Activated T-cell treated with anti-CD3 and anti-CD28 coated beads, Interleukin-2, amount 50 U/mL, for 24 hours (primary cell): ENCODE measurements at regions not wholly inside any gene's neighbourhood (a gene's known extent, or its start where the extent isn't known, plus 50 kb on each side); places are given as distances from the start of the nearest gene placed in this dataset.

ENCODE experiments used
- DNase-seq: peaks from one replicate; pipeline ENCODE4 v3.0.0-alpha.2; 2020
- H3K27ac Mint-ChIP-seq: 2 replicates; pipeline ENCODE4 v1.8.0; 2020; ENCODE audit warnings: mild to moderate bottlenecking, mixed read lengths
- H3K27me3 Mint-ChIP-seq: 2 replicates; pipeline ENCODE4 v1.8.0; 2020; ENCODE audit warnings: mixed read lengths
- H3K36me3 Mint-ChIP-seq: 2 replicates; pipeline ENCODE4 v1.8.0; 2020; ENCODE audit warnings: low read depth, mixed read lengths
- H3K4me1 Mint-ChIP-seq: 2 replicates; pipeline ENCODE4 v1.8.0; 2020; ENCODE audit warnings: low read depth, mixed read lengths
- H3K4me3 Mint-ChIP-seq: 2 replicates; pipeline ENCODE4 v1.8.0; 2020; ENCODE audit warnings: mild to moderate bottlenecking, moderate library complexity, mixed read lengths
- H3K9me3 Mint-ChIP-seq: 2 replicates; pipeline ENCODE4 v1.8.0; 2020; ENCODE audit warnings: mixed read lengths

DNA sequence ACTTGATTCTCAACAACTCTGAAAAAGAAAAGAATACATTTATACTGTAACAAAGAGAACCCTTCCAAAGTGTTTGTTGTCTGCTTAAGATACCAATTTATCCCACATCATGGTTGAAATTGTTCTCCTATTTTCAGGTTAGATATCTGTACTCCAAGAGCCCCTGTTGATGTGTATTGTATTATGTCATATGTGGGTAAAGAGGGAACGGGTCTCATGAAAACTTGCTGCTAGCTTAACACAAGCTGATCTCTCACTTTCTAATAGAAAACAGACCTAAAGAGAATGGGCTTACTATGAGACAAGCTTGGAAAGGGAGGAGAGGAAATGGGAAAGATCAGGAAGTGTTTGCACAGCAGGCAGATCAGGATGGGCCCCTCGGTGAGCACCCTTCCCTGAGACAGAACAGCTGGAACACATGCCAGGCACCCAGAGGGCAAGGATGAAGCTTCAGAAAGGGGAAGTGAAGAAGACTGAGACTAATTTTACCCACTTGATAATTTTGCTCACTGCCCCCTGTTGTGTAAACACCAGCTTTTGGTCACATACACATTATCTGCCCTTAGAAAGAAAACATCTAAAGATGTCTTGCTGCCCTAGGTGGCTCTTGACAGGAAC, 747.9 kb upstream of the CCDC54 start:
- no peak for DNase-seq
- Mint-ChIP-seq H3K36me3 (no peaks in the 10 kb centered on the region), H3K27me3 (peaks cover 2% of the 10 kb centered on the region)

DNA sequence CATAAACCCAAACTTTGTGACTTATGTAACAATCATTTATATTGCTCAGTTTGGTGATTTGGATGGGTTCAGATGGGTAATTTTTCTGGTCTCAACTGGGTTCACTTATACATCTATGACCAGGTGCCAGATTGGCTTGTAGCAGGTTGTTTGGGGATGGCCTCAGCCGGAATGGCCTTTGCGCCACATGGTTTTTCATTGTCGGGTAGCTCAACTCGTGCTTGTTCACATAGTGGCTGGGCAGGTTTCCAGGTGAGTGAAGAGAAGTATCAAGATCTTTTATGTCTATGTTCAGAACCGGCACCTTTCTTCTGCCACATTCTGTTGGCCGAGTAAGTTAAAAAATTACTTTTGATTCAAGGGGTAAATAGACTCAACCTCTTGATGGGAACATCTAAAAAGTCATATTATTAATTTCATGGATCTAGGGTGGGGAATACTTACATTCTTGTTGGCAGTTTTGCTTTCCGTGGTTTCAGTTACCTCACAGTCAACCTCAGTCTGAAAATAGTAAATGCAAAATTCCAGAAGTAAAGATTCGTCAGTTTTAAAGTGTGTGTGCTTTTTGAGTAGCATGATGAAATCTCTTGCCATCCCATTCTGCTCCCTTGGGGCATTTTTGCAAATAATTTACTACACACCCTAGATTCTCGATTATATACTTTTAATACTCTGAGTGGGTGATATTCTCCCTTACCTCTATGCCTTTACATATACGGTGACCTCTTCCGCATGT, 745.7 kb upstream of the CCDC54 start:
- H3K36me3 Mint-ChIP-seq: no peaks in the 10 kb centered on the region
- DNase-seq: no peak
- no peak overlapping the region for H3K27ac Mint-ChIP-seq
- H3K9me3 Mint-ChIP-seq: no peaks in the 10 kb centered on the region
- peaks cover 2% of the 10 kb centered on the region for H3K27me3 Mint-ChIP-seq
- no peak overlapping the region for H3K4me3 Mint-ChIP-seq
- H3K4me1 Mint-ChIP-seq: no peaks in the 10 kb centered on the region

More for the DNA sequence above, 747.9 kb upstream of the CCDC54 start:
- Mint-ChIP-seq H3K27ac (no peak overlapping the region), H3K9me3 (peaks cover 6% of the 10 kb centered on the region), H3K4me1 (no peaks in the 10 kb centered on the region), H3K4me3 (no peak overlapping the region)

DNA sequence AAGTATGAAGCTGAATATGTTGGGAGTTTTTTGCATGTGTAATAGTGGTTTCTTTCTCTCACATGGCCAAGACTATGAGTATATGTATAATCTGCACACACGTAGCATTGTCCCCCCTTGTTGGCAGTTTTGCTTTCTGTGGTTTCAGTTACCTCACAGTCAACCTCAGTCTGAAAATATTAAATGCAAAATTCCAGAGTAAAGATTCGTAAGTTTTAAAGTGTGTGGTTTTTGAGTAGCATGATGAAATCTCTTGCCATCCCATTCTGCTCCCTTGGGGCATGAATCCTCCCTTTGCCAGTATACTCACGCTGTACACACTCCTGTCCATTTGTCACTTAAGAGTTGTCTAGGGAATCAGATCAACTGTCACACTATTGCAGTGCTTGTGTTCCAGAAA, 742.0 kb upstream of the CCDC54 start:
- no peak for DNase-seq
- Mint-ChIP-seq H3K27me3 (peaks cover 11% of the 10 kb centered on the region), H3K9me3 (no peaks in the 10 kb centered on the region), H3K36me3 (no peaks in the 10 kb centered on the region), H3K4me3 (no peak overlapping the region), H3K4me1 (no peaks in the 10 kb centered on the region), H3K27ac (no peak overlapping the region)

DNA sequence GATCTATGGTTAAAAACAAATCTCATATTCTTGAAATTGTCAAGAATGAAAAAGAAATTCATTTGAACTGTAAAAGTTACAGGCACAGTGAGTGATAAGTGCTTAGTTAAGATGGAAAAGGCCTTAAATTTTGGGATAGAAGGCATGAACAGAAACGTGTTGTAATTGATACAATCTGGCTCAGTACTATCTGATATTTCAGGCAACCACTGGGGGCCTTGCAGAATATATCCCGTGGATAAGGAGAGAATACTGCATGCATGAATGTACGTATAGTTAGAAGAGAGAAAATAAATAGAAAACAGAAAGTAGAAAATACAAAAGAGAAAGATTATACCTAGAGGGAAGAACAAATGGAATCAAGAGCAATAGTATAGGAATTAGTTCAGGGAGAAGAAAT, 741.4 kb upstream of the CCDC54 start:
- peaks cover 15% of the 10 kb centered on the region for H3K27me3 Mint-ChIP-seq
- no peaks in the 10 kb centered on the region for H3K9me3 Mint-ChIP-seq
- H3K36me3 Mint-ChIP-seq: no peaks in the 10 kb centered on the region
- DNase-seq: no peak
- no peaks in the 10 kb centered on the region for H3K4me1 Mint-ChIP-seq
- H3K4me3 Mint-ChIP-seq: no peak overlapping the region
- no peak overlapping the region for H3K27ac Mint-ChIP-seq

DNA sequence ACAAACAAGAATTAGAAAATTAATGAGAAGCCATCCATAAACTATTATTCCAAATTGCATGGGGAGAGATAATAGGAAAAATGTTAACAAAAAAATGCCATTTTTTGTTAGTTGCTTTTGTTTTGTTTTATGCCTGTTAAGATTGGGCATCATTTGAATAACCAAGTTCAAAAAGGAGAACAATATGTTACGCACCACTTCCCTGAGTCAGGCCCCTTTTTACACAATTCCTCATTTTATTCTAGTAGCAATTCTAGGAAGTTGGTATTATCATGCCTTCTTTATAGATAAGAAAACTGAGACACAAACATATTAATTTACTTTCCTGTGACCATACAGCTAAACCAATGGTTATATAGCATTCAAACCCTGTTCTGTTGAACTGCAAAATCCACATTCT, 736.9 kb upstream of the CCDC54 start:
- H3K36me3 Mint-ChIP-seq: no peaks in the 10 kb centered on the region

DNA sequence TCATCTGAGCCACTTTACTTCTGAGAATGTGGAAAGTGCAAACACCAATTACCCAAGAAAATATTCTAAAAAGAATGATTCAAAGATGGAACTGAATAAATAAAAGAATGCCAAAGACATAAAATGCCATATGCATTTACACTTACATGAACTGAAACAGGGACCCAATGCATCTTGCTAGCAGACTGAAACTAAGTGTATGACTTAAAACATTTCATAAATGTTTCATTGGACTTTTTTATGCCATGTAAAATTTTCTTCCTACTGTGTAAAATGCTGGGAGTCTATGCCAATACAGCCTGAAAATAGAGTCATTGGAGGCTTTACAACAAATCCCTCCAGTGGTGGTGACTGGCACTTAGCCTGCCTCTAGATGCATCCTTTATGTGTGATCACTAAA, 735.1 kb upstream of the CCDC54 start:
- no peaks in the 10 kb centered on the region for H3K9me3 Mint-ChIP-seq
- DNase-seq: no peak
- no peaks in the 10 kb centered on the region for H3K36me3 Mint-ChIP-seq
- no peaks in the 10 kb centered on the region for H3K4me1 Mint-ChIP-seq
- peaks cover 13% of the 10 kb centered on the region for H3K27me3 Mint-ChIP-seq
- H3K4me3 Mint-ChIP-seq: no peak overlapping the region
- H3K27ac Mint-ChIP-seq: no peak overlapping the region

More for the DNA sequence above, 736.9 kb upstream of the CCDC54 start:
- DNase-seq: no peak
- peaks cover 13% of the 10 kb centered on the region for H3K27me3 Mint-ChIP-seq
- no peak overlapping the region for H3K4me3 Mint-ChIP-seq
- no peaks in the 10 kb centered on the region for H3K4me1 Mint-ChIP-seq
- no peaks in the 10 kb centered on the region for H3K9me3 Mint-ChIP-seq
- H3K27ac Mint-ChIP-seq: no peak overlapping the region

DNA sequence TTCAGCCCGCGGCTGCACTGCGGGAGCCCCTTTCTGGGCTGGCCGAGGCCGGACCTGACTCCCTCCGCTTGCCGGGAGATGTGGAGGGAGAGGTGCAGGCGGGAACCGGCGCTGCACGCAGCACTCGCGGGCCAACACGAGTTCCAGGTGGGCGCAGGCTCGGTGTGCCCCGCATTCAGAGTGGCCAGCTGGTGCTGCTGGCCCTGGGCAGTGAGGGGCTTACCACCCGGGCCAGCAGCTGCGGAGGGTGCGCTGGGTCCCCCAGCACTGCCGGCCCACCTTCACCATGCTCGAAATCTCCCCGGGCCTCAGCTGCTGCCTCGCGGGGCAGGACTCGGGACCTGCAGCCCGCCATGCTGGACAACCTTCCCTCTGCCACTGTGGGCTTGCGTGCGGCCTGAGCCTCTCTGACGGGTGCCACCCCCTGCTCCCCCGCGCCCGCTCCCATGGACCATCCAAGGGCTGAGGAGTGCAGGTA, 733.5 kb upstream of the CCDC54 start:
- Mint-ChIP-seq H3K4me3 (no peak overlapping the region), H3K27me3 (peaks cover 9% of the 10 kb centered on the region), H3K9me3 (no peaks in the 10 kb centered on the region), H3K4me1 (no peaks in the 10 kb centered on the region), H3K27ac (no peak overlapping the region), H3K36me3 (no peaks in the 10 kb centered on the region)
- DNase-seq: no peak

DNA sequence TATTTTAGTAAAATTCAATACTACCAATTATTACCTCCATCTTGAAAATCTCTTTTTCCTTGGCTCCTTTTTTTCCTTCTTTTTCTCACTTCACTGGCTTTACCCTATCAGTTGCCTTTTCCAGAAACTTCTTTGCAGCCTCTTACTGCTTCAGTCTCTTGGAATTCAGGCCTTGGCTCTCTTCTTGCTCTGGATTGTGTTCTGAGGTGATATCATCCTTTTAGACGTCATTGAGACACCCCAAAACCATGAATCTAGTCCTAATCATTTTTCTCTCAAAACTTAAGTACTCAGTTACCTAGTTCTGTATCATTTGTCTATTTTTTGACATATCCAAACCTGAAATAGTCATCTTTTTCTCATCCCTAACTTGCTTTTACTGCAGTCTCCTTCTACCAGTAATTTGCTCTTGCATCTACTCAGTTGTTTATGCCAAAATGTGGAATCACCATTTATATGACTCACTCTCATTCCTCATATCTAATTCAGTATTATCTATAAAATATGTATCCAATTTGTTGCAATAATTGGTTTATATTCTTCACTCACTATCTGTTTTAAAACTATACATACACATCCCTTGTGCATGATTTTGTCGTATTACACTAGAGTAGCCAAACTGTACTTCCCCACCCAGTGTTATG, 703.2 kb upstream of the CCDC54 start:
- Mint-ChIP-seq H3K27me3 (no peaks in the 10 kb centered on the region), H3K4me3 (no peak overlapping the region), H3K9me3 (no peaks in the 10 kb centered on the region), H3K27ac (no peak overlapping the region), H3K4me1 (no peaks in the 10 kb centered on the region), H3K36me3 (no peaks in the 10 kb centered on the region)
- no peak for DNase-seq

DNA sequence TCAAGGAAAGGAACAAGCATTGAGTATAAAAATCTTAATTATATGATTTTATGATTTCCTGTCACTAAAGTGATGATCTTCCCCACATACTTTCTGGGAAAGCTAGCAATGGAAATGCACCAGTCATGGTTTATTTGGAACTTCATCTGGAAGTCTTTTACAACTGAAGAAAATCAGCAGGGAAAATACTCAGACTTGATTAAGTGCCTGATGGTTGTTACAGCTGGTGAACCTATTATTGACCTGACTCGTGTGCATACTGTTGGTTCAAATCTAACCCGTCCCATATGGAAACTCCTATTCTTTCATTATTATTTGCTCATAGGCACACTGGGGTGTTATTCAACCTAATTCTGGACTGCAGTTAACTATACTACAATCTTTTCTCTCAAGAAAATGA, 701.8 kb upstream of the CCDC54 start:
- no peak overlapping the region for H3K4me3 Mint-ChIP-seq
- H3K27me3 Mint-ChIP-seq: peaks cover 3% of the 10 kb centered on the region
- H3K36me3 Mint-ChIP-seq: no peaks in the 10 kb centered on the region
- no peaks in the 10 kb centered on the region for H3K4me1 Mint-ChIP-seq
- H3K27ac Mint-ChIP-seq: no peak overlapping the region
- H3K9me3 Mint-ChIP-seq: no peaks in the 10 kb centered on the region
- no peak for DNase-seq

DNA sequence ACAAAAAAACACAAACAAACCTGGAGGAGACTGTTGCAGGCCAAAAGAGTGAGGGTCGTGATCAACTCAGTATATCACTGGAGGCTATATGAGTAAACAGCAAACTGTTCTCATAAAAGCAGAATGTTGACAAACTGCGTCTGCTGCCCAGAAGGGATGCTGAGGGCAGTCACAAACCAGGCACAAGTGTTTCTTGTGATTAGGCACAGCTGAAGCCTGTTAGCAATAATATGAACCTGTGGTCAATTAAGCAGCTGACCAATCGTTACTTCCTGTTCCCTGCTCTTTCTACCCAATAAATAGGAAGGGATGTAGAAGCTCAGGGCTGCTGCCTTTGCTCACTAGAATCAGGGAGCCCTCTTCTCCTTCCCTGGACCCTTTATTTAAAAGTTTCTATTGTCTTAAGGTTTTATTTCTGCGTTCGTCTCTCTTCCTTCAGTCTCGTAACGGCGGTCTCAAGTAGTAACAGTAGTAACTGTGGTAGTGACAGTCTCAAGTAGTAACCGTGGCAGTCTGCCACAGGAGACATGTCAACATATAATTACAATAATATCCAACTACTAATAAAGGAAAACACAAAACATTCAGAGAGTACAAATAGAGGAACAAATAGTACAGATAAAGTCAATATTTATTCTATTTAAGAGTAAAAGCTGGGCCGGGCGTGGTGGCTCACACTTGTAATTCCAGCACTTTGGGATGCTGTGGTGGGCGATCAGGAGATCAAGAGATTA, 698.4 kb upstream of the CCDC54 start:
- H3K4me1 Mint-ChIP-seq: no peaks in the 10 kb centered on the region
- no peak overlapping the region for H3K4me3 Mint-ChIP-seq
- H3K27ac Mint-ChIP-seq: no peak overlapping the region
- H3K27me3 Mint-ChIP-seq: peaks cover 3% of the 10 kb centered on the region
- no peaks in the 10 kb centered on the region for H3K36me3 Mint-ChIP-seq
- no peak for DNase-seq
- H3K9me3 Mint-ChIP-seq: no peaks in the 10 kb centered on the region

DNA sequence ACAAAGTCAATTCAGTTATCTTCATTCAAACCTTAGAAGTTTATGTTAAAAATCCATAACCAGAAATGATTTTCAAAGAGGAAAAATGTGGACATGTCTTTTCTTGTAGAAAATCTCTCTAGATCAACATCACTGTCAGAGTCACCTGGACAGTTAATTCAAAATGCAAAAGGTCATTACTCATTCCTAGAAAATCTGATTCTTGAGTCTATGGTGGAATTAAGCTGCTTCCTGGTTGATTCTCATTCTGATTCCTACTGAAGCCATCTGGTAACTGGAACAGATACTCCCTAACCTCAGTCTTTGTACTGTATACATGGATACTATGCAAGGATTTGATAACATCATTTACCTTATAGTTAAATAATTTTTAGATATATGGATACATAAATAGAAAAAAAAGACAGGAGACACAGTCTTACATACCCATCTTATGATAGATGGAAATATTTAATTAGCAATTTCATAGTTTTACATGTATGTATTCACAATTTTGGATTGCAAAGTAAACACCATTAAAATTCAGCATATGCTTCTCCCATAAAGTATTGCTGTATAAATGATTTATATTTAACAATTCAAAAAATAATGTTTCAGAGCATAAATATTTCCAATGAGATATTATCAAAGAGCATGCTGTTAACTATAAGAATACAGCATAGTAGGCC, 693.2 kb upstream of the CCDC54 start:
- peaks cover 3% of the 10 kb centered on the region for H3K27me3 Mint-ChIP-seq
- no peaks in the 10 kb centered on the region for H3K36me3 Mint-ChIP-seq
- no peak overlapping the region for H3K27ac Mint-ChIP-seq
- no peak for DNase-seq
- no peaks in the 10 kb centered on the region for H3K9me3 Mint-ChIP-seq
- no peak overlapping the region for H3K4me3 Mint-ChIP-seq
- H3K4me1 Mint-ChIP-seq: no peaks in the 10 kb centered on the region

DNA sequence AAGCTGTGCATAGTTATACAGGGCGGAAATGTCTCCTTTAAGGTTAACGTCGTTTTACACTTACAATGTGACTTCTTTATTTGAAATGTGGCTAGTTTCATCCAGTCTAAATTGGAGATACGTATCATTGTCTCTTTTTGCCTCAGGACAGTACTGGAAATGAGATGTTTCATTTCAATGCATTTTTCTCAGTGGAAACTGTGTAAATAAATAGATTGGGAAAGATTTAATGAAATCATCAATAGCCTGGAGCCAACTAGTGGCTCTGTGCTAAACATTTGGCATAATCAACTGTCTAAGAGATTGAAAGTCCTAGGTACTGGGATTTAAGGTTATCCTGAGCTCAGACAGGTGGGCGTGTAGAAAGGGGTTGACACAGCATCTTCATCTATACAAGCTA, 691.5 kb upstream of the CCDC54 start:
- Mint-ChIP-seq H3K36me3 (no peaks in the 10 kb centered on the region), H3K27me3 (no peaks in the 10 kb centered on the region), H3K9me3 (no peaks in the 10 kb centered on the region), H3K4me1 (no peaks in the 10 kb centered on the region), H3K27ac (no peak overlapping the region), H3K4me3 (no peak overlapping the region)
- no peak for DNase-seq

DNA sequence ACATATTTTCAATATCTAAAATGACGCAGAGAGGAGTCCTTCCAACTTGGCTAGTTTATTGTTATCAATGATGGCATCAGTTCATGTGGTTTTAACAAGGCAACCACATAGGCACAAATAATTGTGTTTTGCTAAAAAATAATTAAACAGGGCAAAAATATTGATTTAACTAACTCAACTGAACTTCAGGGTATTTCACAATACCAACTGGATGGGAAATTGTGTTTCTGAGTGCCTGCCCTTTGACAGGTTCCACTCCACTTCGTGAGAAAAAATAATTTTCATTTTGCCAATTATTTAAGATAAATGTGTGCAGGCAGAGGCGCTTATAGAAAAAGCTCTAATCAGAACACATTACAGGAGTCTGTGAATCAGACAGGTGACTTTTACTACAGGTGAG, 689.3 kb upstream of the CCDC54 start:
- Mint-ChIP-seq H3K27ac (no peak overlapping the region), H3K9me3 (no peaks in the 10 kb centered on the region), H3K27me3 (no peaks in the 10 kb centered on the region), H3K36me3 (no peaks in the 10 kb centered on the region), H3K4me3 (no peak overlapping the region), H3K4me1 (no peaks in the 10 kb centered on the region)
- no peak for DNase-seq

DNA sequence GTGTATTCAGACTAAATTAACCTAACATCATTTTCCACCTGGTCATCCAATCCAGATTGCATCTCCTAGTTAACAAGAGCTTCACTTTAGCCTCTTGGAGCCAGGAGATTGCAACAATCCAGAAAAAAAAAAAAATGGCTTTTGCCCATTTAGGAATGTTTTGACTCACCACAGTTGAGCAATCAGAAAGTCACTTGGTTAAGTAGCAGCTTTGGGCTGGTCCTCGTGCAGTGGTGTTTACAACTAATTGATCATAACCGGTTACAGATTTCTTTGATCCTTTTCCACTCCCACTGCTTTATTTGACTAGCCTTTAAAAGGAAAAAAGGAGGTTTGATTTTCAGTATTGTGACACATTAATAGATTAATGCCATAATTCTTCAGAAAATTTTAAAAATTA, 688.8 kb upstream of the CCDC54 start:
- no peak overlapping the region for H3K27ac Mint-ChIP-seq
- no peaks in the 10 kb centered on the region for H3K9me3 Mint-ChIP-seq
- no peaks in the 10 kb centered on the region for H3K4me1 Mint-ChIP-seq
- H3K4me3 Mint-ChIP-seq: no peak overlapping the region
- DNase-seq: no peak
- no peaks in the 10 kb centered on the region for H3K27me3 Mint-ChIP-seq
- H3K36me3 Mint-ChIP-seq: no peaks in the 10 kb centered on the region
